ENCODE measurements at regions not wholly inside any gene's neighbourhood (a gene's known extent, or its start where the extent isn't known, plus 50 kb on each side); places are given as distances from the start of the nearest gene placed in this dataset.
A peak's percentile ranks its signal among the peaks of the same experiment; 100 is the strongest.

- no peak for DNase-seq (ENCODE audit: low read depth in 1 of 2, low spot score in 2 of 2)
- Histone ChIP-seq H3K4me1 (replicated peaks) (peaks cover 5% of the 10 kb centered on the region), H3K27ac (no peak overlapping the region), H3K27me3 (replicated peaks) (no peaks in the 10 kb centered on the region), H3K4me3 (no peak overlapping the region), H3K36me3 (no peaks in the 10 kb centered on the region), H3K9me3 (replicated peaks) (no peaks in the 10 kb centered on the region)
These were observed 66.6 kb downstream of the MYL12B start for GRCh38 chr18:3328532-3328931.

GRCh38 chr18:3329471-3329870 lies 67.5 kb downstream of the MYL12B start:
- DNase-seq (ENCODE audit: low read depth in 1 of 2, low spot score in 2 of 2), result no peak

GRCh38 chr18:3329872-3330271 lies 67.9 kb downstream of the MYL12B start:
- Histone ChIP-seq H3K27me3 (replicated peaks) (no peaks in the 10 kb centered on the region), H3K9me3 (replicated peaks) (no peaks in the 10 kb centered on the region), H3K27ac (no peak overlapping the region), H3K4me1 (replicated peaks) (no peaks in the 10 kb centered on the region), H3K4me3 (no peak overlapping the region), H3K36me3 (no peaks in the 10 kb centered on the region)
- DNase-seq (ENCODE audit: low read depth in 1 of 2, low spot score in 2 of 2), result no peak

More at GRCh38 chr18:3329471-3329870, 67.5 kb downstream of the MYL12B start:
- no peak overlapping the region for H3K27ac ChIP-seq
- no peaks in the 10 kb centered on the region for H3K27me3 ChIP-seq (replicated peaks)
- no peaks in the 10 kb centered on the region for H3K36me3 ChIP-seq
- no peaks in the 10 kb centered on the region for H3K9me3 ChIP-seq (replicated peaks)
- H3K4me1 ChIP-seq (replicated peaks), result no peaks in the 10 kb centered on the region
- H3K4me3 ChIP-seq, result no peak overlapping the region

GRCh38 chr18:3330622-3331021 lies 68.7 kb downstream of the MYL12B start:
- DNase-seq (ENCODE audit: low read depth in 1 of 2, low spot score in 2 of 2), result no peak
- H3K27ac ChIP-seq, result no peak overlapping the region
- no peaks in the 10 kb centered on the region for H3K4me1 ChIP-seq (replicated peaks)
- H3K36me3 ChIP-seq, result no peaks in the 10 kb centered on the region
- H3K27me3 ChIP-seq (replicated peaks), result no peaks in the 10 kb centered on the region
- no peaks in the 10 kb centered on the region for H3K9me3 ChIP-seq (replicated peaks)
- no peak overlapping the region for H3K4me3 ChIP-seq

GRCh38 chr18:3332376-3332775 lies 70.4 kb downstream of the MYL12B start:
- no peak for DNase-seq (ENCODE audit: low read depth in 1 of 2, low spot score in 2 of 2)
- H3K36me3 ChIP-seq, result no peaks in the 10 kb centered on the region
- H3K4me1 ChIP-seq (replicated peaks), result no peaks in the 10 kb centered on the region
- no peak overlapping the region for H3K4me3 ChIP-seq
- no peak overlapping the region for H3K27ac ChIP-seq
- H3K9me3 ChIP-seq (replicated peaks), result no peaks in the 10 kb centered on the region
- no peaks in the 10 kb centered on the region for H3K27me3 ChIP-seq (replicated peaks)

- Histone ChIP-seq H3K27ac (no peak overlapping the region), H3K9me3 (replicated peaks) (no peaks in the 10 kb centered on the region), H3K36me3 (no peaks in the 10 kb centered on the region), H3K4me3 (no peak overlapping the region), H3K4me1 (replicated peaks) (no peaks in the 10 kb centered on the region), H3K27me3 (replicated peaks) (no peaks in the 10 kb centered on the region)
- no peak for DNase-seq (ENCODE audit: low read depth in 1 of 2, low spot score in 2 of 2)
These were observed 71.3 kb downstream of the MYL12B start for GRCh38 chr18:3333056-3333720.

GRCh38 chr18:3333721-3334386 lies 71.9 kb downstream of the MYL12B start:
- no peak overlapping the region for H3K27ac ChIP-seq
- H3K4me3 ChIP-seq, result no peak overlapping the region
- H3K36me3 ChIP-seq, result no peaks in the 10 kb centered on the region
- no peaks in the 10 kb centered on the region for H3K27me3 ChIP-seq (replicated peaks)
- DNase-seq (ENCODE audit: low read depth in 1 of 2, low spot score in 2 of 2), result no peak
- H3K4me1 ChIP-seq (replicated peaks), result no peaks in the 10 kb centered on the region
- H3K9me3 ChIP-seq (replicated peaks), result no peaks in the 10 kb centered on the region

- H3K4me3 ChIP-seq, result no peak overlapping the region
- no peaks in the 10 kb centered on the region for H3K4me1 ChIP-seq (replicated peaks)
- DNase-seq (ENCODE audit: low read depth in 1 of 2, low spot score in 2 of 2), result no peak
- no peak overlapping the region for H3K27ac ChIP-seq
- no peaks in the 10 kb centered on the region for H3K36me3 ChIP-seq
- H3K27me3 ChIP-seq (replicated peaks), result no peaks in the 10 kb centered on the region
- no peaks in the 10 kb centered on the region for H3K9me3 ChIP-seq (replicated peaks)
These were observed 78.2 kb downstream of the MYL12B start for GRCh38 chr18:3340015-3340681.

GRCh38 chr18:3340682-3341097 lies 78.8 kb downstream of the MYL12B start:
- Histone ChIP-seq H3K4me3 (no peak overlapping the region), H3K27me3 (replicated peaks) (no peaks in the 10 kb centered on the region), H3K4me1 (replicated peaks) (no peaks in the 10 kb centered on the region), H3K27ac (no peak overlapping the region), H3K9me3 (replicated peaks) (no peaks in the 10 kb centered on the region), H3K36me3 (no peaks in the 10 kb centered on the region)
- peak in 1 of 2 experiments; percentile 8 for DNase-seq (ENCODE audit: low read depth in 1 of 2, low spot score in 2 of 2)

GRCh38 chr18:3342628-3343027 lies 80.7 kb downstream of the MYL12B start:
- Histone ChIP-seq H3K4me1 (replicated peaks) (no peaks in the 10 kb centered on the region), H3K36me3 (no peaks in the 10 kb centered on the region), H3K27me3 (replicated peaks) (no peaks in the 10 kb centered on the region), H3K9me3 (replicated peaks) (no peaks in the 10 kb centered on the region), H3K4me3 (no peak overlapping the region), H3K27ac (no peak overlapping the region)
- no peak for DNase-seq (ENCODE audit: low read depth in 1 of 2, low spot score in 2 of 2)

GRCh38 chr18:3345452-3345851 lies 83.5 kb downstream of the MYL12B start:
- H3K4me1 ChIP-seq (replicated peaks), result no peaks in the 10 kb centered on the region
- no peak overlapping the region for H3K4me3 ChIP-seq
- no peaks in the 10 kb centered on the region for H3K9me3 ChIP-seq (replicated peaks)
- no peak for DNase-seq (ENCODE audit: low read depth in 1 of 2, low spot score in 2 of 2)
- H3K36me3 ChIP-seq, result no peaks in the 10 kb centered on the region
- no peak overlapping the region for H3K27ac ChIP-seq
- H3K27me3 ChIP-seq (replicated peaks), result no peaks in the 10 kb centered on the region

GRCh38 chr18:3345885-3346284 lies 84.0 kb downstream of the MYL12B start:
- no peak overlapping the region for H3K4me3 ChIP-seq
- H3K36me3 ChIP-seq, result no peaks in the 10 kb centered on the region
- no peaks in the 10 kb centered on the region for H3K27me3 ChIP-seq (replicated peaks)
- DNase-seq (ENCODE audit: low read depth in 1 of 2, low spot score in 2 of 2), result no peak
- H3K9me3 ChIP-seq (replicated peaks), result no peaks in the 10 kb centered on the region
- no peaks in the 10 kb centered on the region for H3K4me1 ChIP-seq (replicated peaks)
- no peak overlapping the region for H3K27ac ChIP-seq

GRCh38 chr18:3346487-3346886 lies 84.6 kb downstream of the MYL12B start:
- no peak for DNase-seq (ENCODE audit: low read depth in 1 of 2, low spot score in 2 of 2)
- Histone ChIP-seq H3K27ac (no peak overlapping the region), H3K4me3 (no peak overlapping the region), H3K9me3 (replicated peaks) (no peaks in the 10 kb centered on the region), H3K4me1 (replicated peaks) (no peaks in the 10 kb centered on the region), H3K27me3 (replicated peaks) (no peaks in the 10 kb centered on the region), H3K36me3 (no peaks in the 10 kb centered on the region)

GRCh38 chr18:3347286-3347803 lies 85.4 kb downstream of the MYL12B start:
- H3K9me3 ChIP-seq (replicated peaks), result no peaks in the 10 kb centered on the region
- DNase-seq (ENCODE audit: low read depth in 1 of 2, low spot score in 2 of 2), result no peak
- H3K4me3 ChIP-seq, result no peak overlapping the region
- no peaks in the 10 kb centered on the region for H3K36me3 ChIP-seq
- no peak overlapping the region for H3K27ac ChIP-seq
- H3K4me1 ChIP-seq (replicated peaks), result no peaks in the 10 kb centered on the region
- no peaks in the 10 kb centered on the region for H3K27me3 ChIP-seq (replicated peaks)

Measured in SJSA1 (cell line).